Renal cortical epithelial cell (primary cell): ENCODE measurements at regions not wholly inside any gene's neighbourhood (a gene's known extent, or its start where the extent isn't known, plus 50 kb on each side); places are given as distances from the start of the nearest gene placed in this dataset.
"Not testable (repeated sequence)": the region's sequence is repeated elsewhere in the genome, so short reads cannot be mapped to it uniquely, and the experiment has no call there.

Source experiments
- DNase-seq: peaks from one replicate; pipeline ENCODE4 v3.0.0-alpha.2; 2011; ENCODE audit warnings: low read depth

GRCh38 chr2:203585516-203585915 is 50.4 kb upstream of the RAPH1 start:
- DNase-seq, result no peak

GRCh38 chr2:203586206-203586605 is 51.1 kb upstream of the RAPH1 start:
- DNase-seq, result no peak

- DNase-seq, result peak; percentile 76
Observed at GRCh38 chr2:203586696-203587095, 51.6 kb upstream of the RAPH1 start.

- DNase-seq, result no peak
Observed at GRCh38 chr2:203590496-203590895, 55.4 kb upstream of the RAPH1 start.

GRCh38 chr2:203591642-203592041 is 56.5 kb upstream of the RAPH1 start:
- peak; percentile 94 for DNase-seq

GRCh38 chr2:203592470-203592869 is 57.4 kb upstream of the RAPH1 start:
- no peak for DNase-seq

GRCh38 chr2:203594541-203594940 is 59.4 kb upstream of the RAPH1 start:
- no peak for DNase-seq

GRCh38 chr2:203596183-203596582 is 61.1 kb upstream of the RAPH1 start:
- no peak for DNase-seq

GRCh38 chr2:203599509-203599908 is 64.4 kb upstream of the RAPH1 start:
- DNase-seq, result no peak

GRCh38 chr2:203600286-203600685 is 65.2 kb upstream of the RAPH1 start:
- no peak for DNase-seq

GRCh38 chr2:203603456-203604389 is 68.6 kb upstream of the RAPH1 start:
- no peak for DNase-seq

GRCh38 chr2:203605302-203605701 is 70.2 kb upstream of the RAPH1 start:
- peak; percentile 28 for DNase-seq

- no peak for DNase-seq
Observed at GRCh38 chr2:203606051-203606450, 71.0 kb upstream of the RAPH1 start.

GRCh38 chr2:203610558-203610957 is 75.5 kb upstream of the RAPH1 start:
- DNase-seq, result no peak

- peak; percentile 30 for DNase-seq
Observed at GRCh38 chr2:203612246-203612645, 77.1 kb upstream of the RAPH1 start.

- DNase-seq, result no peak
Observed at GRCh38 chr2:203619267-203619878, 84.3 kb upstream of the RAPH1 start.

GRCh38 chr2:203621981-203622515 is 84.4 kb upstream of the CD28 start:
- no peak for DNase-seq

GRCh38 chr2:203623096-203623495 is 83.3 kb upstream of the CD28 start:
- DNase-seq, result peak; percentile 79

- DNase-seq, result peak; percentile 49
Observed at GRCh38 chr2:203623661-203624060, 82.8 kb upstream of the CD28 start.

- no peak for DNase-seq
Observed at GRCh38 chr2:203625701-203626100, 80.7 kb upstream of the CD28 start.

- not testable (repeated sequence) for DNase-seq
Observed at GRCh38 chr2:203626247-203626646, 80.2 kb upstream of the CD28 start.

GRCh38 chr2:203626952-203627681 is 79.3 kb upstream of the CD28 start:
- peak; percentile 19 for DNase-seq
